CD4-positive, alpha-beta T cell treated with Interferon gamma for 1 hour (primary cell): ENCODE measurements at regions not wholly inside any gene's neighbourhood (a gene's known extent, or its start where the extent isn't known, plus 50 kb on each side); places are given as distances from the start of the nearest gene placed in this dataset.

Experiments used
- DNase-seq: peaks from one replicate; pipeline ENCODE4 v3.0.0-alpha.2; 2020

DNA sequence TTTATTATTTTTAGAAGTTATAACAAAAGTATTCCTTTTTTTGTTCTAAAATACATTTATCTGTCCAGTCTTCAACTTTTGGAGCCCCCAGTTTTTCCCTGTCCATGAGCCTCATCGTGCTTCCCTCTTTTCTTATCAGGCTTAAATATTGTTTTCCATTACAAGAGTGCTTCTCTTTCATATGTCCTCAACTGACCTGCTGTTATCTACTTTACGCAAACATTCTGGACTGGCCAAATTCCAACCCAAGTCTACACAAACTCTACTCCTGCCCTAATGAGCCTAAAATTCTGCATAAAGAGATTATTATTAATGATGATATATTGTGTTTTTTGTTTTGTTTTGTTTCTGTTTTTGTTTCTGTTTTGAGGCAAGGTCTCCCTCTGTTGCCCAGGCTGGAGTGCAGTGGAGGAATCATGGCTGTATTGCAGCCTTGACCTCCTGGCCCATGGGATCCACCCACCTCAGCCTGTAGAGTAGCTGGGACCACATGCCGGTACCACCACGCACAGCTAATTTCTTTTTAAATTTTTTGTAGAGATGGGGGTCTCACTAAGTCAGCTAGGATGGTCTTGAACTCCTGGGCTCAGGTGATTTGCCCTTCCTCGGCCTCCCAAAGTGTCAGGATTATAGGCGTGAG is 318.8 kb upstream of the NEGR1 start:
- no peak for DNase-seq

DNA sequence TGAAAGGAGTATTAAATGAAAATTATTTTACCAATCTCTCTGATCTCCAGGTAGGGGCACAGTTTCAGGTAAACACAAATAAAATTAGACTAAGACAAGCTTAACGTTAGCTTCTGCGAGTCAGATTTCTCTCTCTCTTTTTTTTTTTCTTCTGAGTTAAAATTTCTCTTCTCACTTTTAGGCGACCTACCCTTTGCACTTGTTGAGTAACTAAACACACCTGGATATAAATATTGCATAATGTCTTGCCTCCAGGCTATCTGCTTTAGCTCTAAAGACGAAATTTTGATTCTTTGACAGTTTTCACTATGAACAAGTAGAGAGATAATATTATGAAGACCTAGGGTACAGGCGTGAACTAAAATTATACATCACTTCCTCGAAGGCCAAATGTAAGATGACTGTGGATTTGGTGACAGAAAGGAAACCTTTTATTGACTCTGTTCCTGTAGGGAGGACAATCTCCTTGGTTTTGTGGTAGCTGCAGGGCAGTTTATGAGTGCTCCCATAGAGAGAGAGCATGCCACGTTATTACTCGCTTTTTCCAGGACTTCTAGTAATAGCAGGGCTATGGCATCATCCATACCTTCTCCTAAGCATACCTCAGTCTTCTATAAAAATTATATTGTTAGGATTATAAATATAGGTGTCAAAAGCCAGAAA is 303.8 kb upstream of the NEGR1 start:
- DNase-seq: no peak

DNA sequence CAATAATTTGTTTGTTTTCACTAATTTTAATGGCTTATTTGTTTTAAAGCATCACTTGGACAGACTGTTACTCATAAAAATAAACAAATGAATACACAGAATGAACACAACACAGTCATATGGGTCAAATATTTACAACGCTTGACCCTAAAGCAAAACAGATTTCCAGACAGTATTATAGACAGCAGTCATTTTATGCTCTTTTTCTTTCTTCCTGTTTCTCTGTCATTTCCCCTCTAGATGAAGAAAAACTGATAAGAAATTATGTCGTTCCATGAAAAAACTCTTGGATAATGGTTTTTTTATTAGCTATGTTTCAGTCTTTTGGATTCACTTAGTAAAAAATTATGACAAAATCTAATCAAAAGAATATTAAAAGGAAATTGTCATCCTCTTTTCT is 297.3 kb upstream of the NEGR1 start:
- DNase-seq: no peak

DNA sequence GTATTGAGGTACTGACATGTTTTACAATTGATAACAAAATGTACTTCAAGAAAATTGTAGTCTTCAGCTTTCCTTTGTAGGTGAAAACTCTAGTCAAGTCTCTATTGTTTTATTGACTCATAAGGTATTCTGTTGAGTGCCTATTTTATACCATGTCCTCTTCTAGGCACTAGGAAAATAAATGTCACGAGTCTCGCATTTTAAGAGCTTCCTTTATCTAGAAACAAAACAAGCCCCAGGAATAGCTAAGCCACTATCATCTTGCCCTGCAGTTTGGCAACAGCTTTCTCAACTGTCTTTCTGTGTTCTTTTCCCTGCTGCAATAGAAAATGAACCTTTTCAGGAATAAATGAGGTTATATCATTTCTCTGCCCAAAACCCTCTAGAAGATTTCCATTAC is 288.5 kb upstream of the NEGR1 start:
- no peak for DNase-seq

DNA sequence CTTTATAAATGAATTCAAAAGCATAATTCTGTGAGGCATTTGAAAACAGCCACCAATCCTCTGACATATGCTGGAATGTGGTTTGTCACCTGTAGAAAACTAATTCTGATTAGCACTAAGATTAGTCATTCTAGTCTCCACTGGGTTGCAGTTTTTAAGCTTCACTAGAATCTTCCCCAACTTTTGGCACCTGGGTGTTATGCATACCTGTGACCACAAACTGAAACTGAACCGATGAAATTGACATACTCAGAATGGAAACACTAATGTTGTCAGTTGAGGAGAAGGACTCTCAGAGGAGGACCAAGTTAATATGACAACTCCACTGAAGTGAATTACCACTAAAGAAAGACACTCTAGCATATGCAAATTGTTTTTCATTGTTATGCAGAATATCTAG is 285.8 kb upstream of the NEGR1 start:
- DNase-seq: no peak

DNA sequence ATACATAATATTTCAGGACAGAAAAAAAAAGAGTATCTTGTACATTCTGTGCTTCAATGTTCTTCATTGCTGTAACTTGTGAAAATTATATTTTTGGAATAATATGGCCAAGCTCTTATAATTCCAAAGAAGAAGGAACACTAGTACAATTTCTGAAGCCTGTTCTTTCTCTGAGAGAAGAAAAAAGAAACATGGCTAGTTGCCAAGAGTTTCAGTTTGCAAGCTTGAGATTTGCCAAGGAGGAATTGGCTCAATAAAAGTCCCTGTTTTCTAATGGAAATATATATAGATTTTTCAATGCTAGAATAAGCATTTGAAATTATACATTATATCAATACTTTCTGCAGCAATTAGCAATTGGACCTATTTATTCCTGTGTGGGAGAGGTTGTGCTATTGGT is 285.2 kb upstream of the NEGR1 start:
- no peak for DNase-seq

DNA sequence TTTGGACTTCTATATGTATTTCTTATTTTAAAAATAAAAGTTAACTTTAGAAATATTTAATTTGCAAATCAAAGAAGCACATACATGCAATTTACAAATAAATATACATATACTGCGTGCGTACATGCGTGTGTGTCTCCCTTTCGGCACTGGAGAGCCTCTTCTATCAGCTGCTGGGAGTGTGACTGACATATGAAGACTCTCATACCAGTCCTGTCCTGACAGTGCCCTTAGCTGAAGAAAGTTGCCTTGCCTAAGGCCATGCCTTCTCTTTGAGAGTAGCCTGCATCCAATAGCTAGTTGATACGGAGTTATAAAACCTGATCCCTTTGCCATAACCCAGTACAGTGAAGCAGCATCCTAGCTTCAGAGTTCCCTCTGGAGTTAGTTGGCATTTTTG is 282.4 kb upstream of the NEGR1 start:
- DNase-seq: no peak

DNA sequence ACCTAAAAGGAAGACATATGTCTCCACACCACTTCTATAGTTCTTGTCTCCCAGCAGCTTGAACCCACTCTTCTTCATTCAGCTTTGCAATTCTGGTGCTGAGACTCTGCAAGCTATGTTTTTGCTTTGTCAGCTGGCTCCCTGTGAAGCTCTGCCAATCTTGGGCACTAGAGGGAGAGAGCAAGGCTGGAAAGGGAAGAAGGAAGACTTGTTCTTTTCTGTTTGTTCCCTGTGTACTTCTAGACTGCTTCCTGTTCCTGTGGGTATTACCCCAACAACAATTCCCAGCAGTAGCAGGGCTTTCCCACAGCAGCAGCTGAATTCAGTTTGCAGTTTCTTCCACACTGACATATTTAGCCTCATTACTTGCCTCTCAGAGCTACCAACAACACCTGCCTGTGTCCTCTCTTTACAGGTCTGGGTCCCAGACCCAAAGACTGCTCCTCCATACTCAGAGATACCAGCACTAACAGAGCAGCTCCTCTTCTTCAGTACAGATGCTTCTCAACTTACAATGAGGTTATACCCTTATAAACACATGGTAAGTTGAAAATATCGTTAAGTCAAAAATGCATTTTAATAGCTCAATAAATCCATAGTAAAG is 275.2 kb upstream of the NEGR1 start:
- no peak for DNase-seq

DNA sequence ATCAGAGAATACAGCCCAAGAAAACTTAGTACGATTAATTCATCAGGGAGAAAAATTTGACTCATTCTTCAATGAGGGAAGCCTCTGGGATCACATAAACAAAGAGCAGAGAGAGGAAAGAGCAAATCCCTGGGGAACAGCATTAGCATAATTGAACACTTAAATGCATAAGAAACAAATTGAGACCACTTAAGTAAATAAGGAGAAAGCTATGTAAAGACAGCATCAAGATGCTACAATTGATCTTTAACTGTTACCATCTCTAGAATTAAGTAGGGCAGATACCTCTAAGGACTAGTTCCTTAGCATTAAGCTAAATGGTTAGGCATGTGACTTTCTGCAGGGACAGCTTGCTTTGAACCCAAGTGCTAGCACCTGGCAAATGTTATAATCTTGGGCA is 265.1 kb upstream of the NEGR1 start:
- no peak for DNase-seq

DNA sequence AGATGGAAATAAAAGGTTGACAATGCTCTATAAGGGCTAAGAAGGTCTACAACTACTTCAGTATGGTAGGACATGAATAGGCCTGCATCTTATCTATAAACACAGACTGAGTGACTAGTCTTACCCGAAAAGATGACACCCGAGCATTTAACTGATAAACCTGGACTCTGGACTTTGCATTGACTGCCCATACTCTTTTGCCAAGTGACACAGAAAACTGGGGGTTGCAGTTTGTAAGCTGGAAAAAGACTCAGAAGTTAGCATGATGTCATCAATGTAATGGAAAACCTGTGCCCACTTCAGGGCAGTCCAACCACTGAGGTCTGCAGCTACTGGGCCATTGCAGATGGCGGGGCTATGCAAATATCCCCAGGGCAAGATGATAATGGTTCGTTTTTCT is 258.3 kb upstream of the NEGR1 start:
- no peak for DNase-seq

DNA sequence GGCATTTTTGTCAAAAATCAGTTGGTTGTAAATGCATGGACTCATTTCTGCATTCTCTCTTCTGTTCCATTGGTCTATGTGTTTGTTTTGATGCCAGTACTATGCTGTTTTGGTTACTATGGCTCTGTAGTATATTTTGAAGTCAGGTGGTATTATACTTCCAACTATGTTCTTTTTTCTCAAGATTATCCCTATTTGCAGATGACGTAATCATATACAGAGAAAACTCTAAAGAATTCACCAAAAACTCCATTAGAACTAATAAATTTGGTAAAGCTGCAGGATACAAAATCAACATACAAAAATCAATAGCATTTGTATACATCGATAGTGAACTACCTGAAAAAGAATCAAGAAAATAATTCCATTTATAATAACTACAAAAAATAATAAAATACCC is 253.1 kb upstream of the NEGR1 start:
- no peak for DNase-seq

DNA sequence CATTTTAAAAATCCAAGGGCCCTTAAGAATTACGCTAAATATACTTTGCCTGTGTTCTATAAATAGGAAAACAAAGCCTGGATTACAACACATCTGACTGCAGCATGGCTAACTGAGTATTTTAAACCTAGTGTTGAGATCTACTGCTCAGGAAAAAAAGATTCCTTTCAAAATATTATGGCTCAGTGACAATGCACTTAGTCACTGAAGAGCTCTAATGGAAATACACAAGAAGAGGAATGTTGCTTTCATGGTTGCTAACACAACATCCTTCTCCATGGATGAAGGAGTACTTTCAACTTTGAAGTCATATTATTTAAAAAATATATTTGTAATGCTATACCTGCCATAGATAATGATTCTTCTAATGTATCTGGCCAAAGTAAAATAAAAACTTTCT is 248.3 kb upstream of the NEGR1 start:
- DNase-seq: no peak

DNA sequence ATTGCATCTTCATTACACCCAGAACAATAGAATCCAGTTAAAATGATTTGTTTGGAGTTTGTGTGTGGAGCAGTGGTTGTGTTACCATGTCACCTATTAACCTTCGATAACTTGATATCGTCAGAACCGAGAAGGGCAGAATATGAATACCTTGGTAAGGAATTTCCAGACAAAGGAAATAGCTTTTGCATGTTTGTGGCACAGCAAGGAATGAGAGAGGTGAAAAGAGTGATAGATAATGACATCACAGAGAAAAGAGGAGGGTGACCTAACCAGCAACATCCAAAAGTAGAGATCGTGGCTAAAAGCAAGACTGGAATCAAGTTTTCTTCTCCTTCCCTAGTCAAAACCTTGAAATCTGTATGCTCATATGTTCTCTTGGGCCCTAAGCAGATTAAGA is 244.6 kb upstream of the NEGR1 start:
- no peak for DNase-seq

DNA sequence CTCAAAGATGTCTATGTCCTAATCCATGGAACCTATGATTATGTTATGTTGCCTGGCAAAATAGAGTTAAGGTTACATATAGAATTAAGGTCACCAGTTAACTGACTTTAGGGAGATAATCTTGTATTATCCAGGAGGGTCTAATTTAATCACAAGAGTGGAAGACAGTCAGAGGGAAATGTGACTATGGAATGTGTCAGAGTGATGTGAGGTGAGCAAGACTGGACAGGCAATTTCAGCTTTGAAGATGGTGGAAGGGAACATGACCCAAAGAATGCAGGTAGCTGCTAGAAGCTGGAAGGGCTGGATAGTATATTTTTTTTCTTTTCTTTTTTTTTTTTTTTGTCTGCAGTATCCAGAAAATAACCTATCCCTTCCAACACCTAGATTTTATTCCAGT is 241.7 kb upstream of the NEGR1 start:
- no peak for DNase-seq

DNA sequence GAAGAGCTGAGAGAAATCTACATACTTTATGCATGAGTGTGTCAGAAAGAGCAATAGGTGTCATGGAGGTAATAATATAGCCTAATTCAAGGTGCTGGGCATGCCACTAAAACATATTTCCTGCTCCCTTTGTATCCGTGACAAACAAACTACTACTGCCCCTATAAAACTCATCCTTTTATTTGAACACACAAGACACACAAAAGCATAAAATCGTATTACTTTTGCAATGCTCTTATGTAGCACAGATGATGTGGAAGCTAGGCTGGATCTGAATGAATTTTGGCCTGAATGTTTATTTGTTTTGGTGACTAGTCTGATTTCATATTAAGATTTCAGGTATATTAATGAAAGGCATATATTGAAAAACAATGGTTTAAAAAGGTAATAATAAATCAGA is 239.3 kb upstream of the NEGR1 start:
- no peak for DNase-seq

DNA sequence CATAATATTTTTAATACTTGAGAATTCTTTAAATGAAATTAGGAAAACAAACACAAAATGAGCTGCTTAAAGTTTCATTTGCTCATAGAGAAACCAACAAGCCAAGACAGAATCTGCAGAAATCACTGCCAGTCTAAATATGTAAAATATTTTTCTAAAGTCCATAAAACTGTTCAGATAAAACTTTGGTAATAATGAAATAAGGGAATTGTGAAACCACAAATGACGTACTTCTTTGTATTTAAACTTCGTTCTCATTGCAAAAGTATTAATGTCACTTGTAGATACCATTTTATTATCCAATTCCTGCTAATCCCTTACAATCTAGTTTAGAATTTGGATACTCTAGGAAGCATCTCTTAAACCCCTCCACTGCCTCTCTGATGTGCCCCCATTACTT is 234.5 kb upstream of the NEGR1 start:
- DNase-seq: no peak

DNA sequence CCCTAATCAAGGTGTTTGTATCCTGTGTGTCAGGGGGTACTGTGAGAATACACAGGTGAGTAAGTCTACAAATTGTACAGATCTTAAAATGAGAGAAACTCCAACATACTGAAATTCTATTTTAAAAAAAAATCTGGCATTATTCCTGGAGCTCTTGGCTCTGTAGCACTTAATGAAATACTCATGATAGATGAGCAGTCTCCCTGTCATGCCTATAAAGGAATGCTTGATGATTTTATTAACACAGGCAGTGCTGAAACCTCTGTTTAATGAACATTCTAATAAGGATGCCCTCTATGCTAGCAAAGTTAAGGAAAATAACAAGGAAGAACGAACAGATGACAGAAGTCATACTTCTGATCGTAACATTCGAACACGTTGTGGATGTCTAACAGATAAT is 233.9 kb upstream of the NEGR1 start:
- DNase-seq: no peak

DNA sequence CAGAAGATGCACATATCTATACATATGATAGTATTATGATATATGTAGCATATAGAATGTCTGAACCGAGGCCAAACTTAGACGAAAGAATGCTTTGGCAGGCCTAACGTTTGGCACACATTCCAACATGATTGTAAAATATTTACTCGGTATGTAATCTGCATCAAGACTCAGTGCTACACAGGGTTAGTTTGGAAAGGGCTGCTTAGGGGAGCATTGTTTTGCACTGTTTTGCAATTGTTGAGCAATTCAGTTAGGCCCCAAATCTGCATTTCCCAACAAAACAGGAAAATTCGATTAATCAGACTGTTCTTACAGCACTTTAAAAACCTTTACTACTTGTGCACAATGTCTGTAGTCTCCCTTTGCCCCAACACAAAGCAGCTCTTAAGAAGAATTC is 216.0 kb upstream of the NEGR1 start:
- DNase-seq: no peak

DNA sequence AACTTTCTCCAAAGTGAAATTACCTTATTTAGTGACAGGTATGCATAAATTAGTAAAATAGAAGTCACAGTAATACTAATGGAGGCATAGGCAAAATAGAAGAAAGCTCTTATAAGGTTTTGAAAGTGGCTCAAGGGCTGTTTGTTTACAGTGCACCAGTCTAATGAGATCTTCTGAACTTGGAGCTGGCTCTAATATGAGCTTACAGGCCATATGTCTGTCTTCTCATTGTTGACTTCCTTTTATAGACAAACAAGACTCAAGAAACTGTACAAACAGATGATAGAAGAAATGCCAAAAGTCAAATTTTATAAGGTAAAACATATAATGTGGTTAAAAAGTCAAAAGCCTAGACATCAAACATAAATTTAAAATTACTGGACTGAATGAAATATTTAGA is 207.5 kb upstream of the NEGR1 start:
- no peak for DNase-seq

DNA sequence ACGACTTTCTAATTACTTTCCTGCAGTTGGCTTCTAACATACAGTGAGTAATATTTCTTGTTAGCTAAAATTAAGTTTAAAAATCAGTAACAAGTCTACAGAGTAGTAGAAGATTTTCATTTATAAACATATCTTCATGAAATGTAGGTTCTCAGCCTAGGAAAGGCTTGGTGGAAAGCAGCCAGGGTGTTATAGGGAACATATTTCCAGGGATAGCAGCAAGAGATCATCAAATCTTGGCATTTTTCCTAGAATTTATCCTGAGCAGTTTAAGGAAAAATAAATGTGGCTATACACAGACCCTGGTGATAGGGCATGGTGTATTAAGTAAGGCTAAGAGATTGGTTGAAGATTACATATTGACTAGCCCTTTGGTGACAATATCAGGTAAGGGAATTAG is 203.5 kb upstream of the NEGR1 start:
- DNase-seq: no peak

DNA sequence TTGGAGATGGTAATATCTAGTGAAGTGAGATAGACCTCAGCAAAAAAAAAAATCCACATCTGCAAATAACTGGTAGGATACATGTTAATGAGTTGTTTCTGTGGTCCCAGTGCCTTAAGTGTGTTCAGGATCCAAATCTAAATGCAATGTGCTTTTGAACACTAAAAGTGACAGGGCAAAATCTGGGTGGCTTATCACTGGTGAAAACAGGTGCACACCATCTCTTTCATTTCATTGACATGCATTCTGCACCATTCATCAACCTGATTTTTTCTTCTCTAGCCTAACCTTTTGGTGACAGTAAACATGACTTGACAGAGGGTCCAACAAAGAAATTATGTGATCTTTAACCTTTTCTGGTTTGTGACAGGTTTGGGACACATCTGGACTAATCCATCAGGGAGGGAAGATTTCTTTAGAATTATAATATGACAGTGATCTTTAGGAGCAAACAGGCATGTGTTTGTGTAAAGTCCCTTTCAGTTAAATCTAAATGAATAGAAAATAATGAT is 201.6 kb upstream of the NEGR1 start:
- no peak for DNase-seq

DNA sequence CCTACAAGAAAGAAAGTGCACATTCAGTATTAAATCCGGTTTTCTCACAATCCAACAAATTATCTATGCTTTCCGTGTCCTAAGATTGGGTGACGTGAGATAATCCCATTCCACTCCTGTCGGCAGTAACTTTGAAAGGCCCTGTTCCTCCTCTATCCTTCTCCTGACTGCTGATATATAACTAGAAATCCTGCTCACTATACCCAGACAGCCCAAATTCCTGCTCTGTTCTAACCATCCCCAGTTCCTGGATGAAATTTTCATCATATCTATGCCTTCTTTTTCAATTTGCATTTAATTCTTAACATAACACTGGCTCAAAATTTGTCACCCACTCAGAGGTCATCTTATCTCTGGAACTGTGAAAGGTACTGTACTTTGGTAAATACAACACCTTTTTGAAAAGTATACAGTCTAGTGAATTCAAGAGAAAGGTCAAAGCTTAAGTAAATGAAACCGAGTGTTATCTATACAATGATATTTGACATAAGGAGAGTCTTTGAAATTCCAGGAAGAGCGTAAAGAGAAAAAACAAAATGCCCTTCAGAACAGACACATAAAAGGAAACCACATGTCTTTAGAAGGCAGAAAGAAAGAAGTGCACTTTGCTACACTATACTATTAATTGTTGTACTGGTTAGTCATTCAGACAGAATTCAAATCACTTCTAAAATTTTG is 200.5 kb upstream of the NEGR1 start:
- no peak for DNase-seq

DNA sequence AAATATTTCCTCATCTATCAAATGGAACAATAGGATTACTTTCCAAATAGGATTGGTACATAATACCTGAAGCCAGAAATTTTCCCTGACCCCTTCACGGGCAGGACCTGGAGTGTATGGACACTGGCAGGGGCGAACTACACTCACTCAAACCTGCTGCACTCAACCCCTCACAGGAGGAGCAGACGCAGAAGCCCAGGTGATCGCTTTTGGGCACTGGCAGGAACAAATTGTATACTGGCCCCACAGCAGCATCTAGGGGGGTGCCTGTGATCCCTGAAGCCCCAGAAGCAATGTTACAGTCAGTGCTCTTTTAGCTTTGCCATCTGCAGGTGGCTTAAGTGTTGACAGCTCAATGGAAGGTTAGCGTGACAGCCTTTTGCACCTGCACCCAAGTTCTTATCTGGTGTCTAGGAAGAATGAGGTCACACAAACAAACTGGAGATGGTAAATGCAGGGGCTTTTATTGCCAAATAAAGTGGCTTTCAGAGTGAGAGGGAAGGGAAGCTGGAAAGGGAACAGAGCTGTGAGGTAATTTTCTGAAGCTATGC is 199.2 kb upstream of the NEGR1 start:
- no peak for DNase-seq

DNA sequence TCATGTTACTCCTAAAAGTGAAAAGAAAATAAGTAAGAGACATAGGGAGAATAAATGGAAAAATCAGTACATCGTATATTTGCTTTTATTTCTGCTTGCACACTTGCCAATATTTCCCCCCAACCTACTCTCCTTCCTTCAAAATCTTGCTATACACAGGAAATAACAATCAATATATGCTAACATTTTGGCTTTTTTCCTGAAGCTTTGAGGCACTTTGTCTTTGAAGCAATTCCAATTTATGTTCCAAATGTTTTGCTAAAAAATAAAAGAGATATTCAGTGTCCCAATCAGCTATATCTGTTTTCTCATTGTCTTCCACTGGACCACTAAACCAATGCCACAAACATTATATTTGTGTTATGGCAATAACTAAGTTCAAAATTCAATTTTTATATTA is 184.0 kb upstream of the NEGR1 start:
- no peak for DNase-seq
